NCI-H187 (cell line): ENCODE measurements at regions not wholly inside any gene's neighbourhood (a gene's known extent, or its start where the extent isn't known, plus 50 kb on each side); places are given as distances from the start of the nearest gene placed in this dataset.
"Not testable (repeated sequence)": the region's sequence is repeated elsewhere in the genome, so short reads cannot be mapped to it uniquely, and the experiment has no call there.

Source experiments
- DNase-seq, 2 experiments: peaks; one replicate each; lab custom pipeline; 2025; lab: John Stamatoyannopoulos, UW

DNA sequence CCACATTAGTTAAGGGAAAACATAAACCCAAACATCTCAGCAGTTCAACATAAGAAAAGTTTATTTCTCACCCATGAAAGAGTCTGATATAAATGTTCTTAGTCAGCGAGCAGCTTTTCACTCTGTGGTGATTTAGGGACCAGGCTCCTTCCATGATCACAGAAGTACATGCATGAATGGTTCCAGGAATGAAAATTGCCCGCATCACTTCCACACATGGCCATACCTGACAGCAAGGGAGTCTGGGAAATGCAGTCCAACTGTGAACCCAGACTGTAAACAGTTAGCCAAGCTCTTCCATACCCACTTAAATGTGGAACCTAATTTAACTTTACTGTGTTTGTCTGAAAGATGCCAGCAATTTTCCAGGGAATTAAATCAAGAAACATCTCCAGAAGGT, 353.9 kb downstream of the HACE1 start:
- DNase-seq = no peak

DNA sequence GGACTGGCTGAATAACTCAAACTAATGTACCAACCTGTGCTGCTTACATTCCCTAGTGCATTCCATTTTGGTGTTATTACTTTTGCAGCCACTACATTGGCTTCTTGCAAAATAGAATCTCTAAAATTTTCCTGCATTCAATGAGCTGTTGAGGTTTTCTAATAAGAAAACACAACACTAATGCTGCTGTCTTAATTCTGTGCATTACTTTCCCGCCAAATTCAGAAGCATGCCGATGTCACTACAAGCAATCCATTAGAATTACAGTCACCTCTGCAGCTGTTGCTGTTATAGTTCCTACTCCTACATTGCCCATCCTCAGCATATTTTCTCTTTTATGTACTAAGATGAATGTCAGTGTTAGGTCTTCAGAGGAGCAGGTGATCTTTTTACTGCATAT, 359.5 kb downstream of the HACE1 start:
- no peak for DNase-seq

DNA sequence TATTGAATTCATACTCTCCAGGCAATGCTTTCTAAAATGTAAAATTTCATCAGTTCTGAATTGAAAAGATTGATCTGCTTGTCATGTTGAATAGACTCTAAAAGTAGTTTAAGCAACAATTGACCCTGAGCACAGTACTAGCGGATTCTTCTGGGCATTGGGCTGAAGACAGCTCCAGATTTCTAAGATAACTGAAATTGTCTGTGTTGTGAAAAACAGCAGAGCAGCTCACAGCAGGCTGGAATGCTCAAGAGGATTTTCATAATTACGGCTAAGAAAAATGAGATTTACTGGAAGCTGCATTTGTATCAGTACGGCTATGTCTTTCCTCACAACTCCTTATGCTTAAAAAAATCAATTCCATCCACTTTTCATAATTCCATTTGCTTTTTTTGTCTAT, 373.7 kb downstream of the HACE1 start:
- DNase-seq = no peak

DNA sequence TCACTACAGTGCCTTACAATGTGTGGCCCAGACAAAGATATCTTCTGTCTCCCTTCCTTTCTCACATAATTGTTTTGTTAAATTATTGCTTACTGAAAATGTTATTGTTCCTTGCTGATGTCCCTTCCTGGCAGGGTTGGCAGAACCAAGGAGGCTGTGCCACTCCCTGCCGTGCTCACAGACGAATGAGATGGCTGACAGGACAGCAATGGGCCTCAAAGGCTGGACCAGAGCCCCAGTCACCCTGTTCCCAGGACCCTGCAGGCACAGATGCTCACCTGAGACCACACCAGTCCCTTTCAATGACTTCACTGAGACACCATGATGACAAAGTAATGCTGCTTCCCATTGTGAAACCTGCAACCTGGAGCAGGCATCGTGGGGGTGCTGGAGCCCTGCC, 375.1 kb downstream of the HACE1 start:
- DNase-seq = no peak

DNA sequence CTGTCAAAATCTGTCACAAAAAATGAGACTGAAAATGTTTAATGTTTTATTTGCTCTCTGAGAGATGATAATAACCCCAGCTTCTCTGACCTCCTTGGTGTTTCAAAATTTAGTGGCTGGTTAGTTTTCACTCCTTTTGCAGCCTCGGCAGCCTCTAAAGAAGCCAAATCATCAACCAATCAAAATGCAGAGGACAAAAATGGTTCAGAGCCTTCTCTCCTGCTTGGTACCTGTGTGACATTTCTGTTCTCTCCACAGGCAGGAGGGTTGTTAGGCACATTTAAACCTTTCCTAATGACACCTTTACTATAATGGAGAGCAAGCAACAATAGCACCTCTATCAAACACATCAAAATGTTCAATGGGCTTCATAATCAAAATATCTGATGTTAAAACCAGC, 375.5 kb downstream of the HACE1 start:
- no peak for DNase-seq

DNA sequence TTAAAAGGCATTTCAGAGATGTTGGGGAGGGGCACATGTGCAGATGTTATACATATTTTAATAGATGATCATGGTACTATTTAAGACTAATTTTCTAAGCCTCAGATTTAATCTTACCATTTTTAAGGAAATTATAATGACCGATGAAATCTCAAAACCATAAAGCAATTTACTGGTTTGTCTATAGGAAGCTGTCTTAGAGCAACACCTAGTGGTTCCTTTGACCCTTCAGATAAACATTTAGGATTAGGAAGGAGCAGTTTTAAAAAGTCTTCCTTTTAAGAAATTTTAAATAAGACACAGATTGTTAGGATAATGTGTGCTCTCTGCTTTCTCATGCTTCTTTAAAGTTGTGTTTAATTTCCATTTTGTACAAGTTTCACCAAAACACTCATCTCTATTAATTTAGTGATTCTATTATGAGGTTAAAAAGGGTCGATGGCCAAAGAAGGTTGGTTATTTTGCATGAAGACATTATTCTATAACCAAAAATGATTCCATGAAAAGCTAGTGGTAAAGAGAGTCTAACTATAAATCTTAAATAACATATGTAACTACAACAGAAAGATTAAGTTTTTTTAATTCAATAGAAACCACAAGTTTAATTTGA, 376.4 kb downstream of the HACE1 start:
- DNase-seq = no peak

DNA sequence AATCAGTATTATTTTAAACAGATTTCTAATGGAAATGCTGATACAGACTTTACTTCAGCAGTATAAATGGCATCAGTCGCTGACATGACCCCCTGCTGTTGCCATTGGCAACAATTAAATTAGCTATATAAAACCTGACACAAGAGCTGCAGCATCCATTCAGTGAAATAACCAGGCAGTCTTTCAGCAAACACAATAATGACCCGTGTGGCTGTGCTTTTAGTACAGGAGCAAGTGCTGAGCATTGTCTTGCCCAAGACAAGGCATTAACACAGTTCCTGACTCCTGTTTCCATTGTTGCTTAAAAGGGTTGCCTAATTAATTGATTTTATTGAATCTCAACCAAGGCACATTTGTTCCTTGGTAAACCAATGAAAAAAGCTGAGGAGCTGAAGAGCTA, 382.1 kb downstream of the HACE1 start:
- no peak for DNase-seq

DNA sequence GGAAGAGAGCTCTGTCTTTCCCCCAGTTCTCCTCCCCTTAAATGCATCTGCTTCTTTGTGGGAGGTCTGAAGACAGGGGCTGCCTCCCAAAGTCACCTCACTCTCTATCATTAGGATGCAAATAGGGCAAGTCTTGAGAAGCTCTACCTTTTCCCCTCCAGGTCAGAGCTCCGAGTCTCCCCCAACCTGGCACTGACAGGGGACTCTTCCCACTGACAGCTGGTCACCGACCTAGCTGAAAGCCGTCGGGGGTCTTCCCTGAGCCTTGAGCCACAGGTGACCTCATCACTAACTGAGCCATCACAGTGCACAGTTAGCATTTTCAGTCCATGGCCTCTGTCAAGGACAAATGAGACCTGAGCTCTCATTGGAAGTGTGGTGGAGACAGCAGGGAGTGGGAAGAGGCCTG, 386.7 kb downstream of the HACE1 start:
- no peak for DNase-seq

DNA sequence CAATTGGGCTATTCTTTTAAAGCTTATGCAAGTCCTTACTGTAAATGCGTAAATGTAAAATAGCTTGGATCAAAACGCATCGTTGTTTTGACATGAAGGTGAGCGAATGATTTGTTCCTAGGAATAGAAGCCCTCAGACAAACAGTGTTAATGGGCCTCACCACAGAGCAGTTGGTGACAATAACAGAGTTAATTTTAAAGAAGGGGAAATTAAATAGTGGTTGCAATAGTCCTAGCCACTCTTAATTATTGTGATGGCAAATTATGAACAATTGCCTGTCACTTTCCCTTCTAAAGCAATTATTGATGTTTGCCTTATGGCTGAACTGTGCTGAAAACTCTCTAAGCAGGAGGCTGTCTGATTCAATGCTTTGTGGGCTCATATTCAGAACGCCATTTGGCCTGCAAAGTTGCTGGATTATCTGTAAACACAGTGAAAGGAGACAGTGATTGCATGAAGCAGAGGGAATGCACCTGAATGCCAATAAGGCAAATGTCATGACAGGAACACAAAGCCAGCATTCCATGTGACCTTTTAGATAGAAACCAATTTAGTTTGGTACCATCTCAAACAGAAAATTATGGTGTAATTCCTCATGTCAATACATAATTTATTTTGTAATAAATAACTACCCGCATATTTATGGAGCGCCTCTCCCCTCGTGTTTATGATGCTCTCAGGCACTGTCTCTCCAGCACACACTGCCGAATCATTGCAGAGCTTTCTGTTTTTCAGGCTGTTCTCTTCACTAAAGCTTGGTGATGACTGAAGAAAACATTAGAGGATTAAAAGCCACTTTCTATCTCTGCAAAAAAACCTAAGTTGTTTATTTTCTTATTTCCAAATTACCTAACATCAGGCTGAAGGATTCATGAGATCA, 387.5 kb downstream of the HACE1 start:
- no peak for DNase-seq

DNA sequence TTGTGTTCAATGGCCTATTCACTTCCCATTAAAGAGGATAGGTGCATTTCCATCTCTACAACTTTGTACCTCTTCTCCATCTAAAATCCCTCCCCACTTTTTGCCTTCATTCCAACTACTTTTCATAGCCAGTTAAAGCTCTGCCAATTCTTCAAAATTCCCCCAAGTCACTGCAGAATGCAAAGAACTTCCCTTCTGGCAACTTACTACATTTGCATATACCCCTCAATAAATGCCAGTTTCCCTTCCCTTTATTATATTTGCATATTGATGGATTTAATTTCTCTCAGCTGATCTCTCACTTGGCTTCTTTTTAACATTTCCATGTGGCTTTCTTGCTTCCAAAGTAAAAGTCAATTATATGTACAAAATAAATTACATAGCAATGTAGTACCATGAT, 393.4 kb downstream of the HACE1 start:
- no peak for DNase-seq

DNA sequence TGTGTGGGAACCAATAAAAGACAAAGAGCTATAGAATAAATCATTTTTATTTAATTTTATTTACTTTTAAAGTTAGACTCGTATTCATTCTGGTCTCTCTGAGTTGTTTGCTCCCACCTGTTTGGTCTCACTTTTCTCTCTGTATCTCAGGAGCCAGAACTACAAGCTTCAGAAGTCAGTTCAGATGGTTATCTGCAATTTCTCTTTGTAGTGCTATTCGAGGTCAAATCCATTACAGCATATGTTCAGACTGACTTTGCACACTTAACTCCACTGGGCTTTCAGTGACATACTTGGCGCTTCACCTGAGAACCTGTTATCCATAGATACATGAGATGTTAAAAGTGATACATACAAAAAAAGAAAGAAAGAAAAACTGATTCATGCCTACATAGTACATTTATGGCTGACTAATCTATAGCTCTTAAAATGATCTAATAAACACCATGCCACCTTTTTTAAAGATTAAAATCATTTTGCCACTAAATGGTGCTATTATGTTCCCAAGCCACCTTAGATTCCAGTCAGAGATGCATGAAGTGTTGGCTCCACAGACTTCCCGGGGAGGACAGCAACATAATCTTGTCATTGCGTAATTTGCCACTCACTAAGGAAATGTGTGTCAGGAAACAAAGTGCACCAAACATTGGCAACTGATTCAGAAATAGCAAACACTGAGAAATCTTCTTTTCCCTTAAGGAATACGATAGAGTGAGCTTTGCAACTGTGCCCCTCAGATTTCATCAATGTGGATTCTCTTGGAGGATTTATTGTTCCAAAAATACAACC, 396.7 kb downstream of the HACE1 start:
- no peak for DNase-seq

DNA sequence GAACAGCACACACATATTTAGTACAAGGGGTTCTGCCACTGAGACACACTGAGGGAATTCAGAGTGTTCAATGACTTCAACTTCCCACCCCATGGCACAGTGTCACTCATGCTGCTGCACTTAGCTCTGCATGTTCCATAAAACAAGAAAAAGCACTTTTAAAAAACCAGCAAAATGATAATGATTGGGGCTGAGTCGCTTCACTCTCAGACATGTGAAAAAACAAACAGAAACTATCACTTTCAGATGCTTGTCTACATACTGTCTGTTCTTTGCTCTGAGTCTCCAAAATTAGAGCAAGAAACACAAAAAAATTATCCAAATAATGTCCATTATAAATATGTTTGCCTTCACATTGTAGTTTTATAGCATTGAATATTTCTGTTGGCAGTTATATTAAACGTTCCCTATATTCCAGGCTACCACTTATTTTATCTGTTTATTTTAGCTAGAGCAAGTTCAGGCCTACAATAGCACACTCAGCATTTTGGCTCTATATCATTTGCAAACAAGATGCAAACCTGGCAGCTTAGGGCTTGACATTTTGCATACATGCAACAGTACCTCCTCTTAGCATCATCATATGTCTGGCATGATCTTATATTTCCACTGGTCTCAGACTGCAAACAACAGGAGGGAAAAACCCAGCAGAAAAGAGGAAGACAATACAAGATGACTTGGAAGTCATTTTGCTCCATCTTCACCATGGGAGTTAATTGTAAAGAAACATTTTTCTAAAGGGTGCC, 398.8 kb downstream of the HACE1 start:
- no peak for DNase-seq

DNA sequence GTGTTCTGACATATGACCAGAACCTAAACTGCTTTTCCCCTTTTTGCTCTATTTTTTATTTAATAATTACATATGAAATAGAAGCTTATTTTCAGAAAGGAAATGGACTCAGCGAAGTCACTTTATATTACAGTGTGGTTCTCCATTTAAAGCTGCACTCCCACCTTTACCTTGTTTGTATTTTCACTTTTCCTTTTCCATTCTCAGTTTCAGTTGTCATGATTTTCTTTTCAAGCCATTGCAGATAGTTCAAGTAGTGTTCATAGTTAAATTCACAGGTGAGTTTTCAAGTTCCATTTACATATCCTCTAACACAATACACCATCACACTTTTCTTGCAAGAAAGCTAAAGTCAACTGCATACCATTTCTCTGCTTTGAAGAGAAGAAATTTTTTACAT, 400.2 kb downstream of the HACE1 start:
- no peak for DNase-seq

DNA sequence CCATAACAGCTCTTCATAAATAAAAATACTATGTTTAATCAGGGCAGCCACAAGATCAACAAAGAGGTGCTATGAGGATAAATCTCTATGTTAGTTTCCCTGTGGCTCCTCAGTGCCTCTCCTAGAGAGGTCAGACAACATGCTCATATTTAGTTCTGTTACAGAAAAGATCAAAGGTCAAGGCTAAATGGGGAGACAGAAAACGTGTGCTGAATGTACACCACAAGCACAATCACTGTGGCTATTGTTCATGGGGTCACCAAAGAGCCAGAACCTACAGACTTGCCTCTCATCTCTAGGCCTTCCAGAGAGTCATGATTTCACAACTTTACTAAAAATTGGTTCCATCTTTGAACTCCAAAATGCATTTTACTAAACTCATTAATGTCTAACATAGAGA, 409.8 kb downstream of the HACE1 start:
- DNase-seq = no peak

DNA sequence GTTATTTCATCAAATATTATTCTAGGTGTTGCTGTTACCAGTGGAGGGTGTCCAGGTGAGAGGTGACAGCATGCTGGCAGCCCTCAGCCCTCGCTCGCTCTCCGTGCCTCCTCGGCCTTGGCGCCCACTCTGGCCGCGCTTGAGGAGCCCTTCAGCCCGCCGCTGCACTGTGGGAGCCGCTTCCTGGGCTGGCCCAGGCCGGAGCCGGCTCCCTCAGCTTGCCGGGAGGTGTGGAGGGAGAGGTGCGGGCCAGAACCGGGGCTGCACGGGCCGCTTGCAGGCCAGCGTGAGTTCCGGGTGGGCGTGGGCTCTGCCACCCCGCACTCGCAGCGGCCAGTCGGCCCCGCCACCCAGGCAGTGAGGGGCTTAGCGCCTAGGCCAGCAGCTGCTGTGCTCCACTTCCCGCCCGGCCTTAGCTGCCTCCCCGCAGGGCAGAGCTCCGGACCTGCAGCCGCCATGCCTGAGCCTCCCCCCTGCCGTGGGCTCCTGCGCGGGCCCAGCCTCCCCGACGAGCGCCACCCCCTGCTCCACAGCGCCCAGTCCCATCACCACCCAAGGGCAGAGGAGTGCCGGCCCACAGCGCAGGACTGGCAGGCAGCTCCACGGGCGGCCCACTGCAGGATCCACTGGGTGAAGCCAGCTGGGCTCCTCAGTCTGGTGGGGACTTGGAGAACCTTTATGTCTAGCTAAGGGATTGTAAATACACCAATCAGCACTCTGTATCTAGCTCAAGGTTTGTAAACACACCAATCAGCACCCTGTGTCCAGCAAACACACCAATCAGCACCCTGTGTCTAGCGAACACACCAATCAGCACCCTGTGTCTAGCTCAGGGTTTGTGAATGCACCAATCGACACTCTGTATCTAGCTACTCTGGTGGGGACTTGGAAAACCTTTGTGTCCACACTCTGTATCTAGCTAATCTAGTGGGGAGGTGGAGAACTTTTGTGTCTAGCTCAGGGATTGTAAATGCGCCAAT, 413.3 kb downstream of the HACE1 start:
- not testable (repeated sequence) for DNase-seq

DNA sequence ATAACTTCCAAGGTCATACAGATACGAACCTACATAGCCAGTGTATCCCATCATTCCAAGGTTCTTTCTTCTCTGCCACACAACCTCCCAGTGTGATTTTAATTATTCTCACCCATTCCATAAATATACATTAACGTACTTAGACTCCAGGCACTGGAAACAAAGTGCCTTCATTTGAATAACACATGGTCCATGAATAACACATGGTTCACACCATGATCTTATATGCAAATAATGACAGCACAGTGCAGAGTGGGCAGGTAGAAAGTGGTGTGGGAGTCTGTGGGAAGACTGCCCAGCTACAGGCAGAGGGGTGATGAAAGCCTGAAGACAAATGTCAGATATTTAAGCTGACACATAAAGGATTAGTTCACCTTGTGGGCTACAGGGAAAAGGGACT, 425.2 kb downstream of the HACE1 start:
- DNase-seq = no peak

DNA sequence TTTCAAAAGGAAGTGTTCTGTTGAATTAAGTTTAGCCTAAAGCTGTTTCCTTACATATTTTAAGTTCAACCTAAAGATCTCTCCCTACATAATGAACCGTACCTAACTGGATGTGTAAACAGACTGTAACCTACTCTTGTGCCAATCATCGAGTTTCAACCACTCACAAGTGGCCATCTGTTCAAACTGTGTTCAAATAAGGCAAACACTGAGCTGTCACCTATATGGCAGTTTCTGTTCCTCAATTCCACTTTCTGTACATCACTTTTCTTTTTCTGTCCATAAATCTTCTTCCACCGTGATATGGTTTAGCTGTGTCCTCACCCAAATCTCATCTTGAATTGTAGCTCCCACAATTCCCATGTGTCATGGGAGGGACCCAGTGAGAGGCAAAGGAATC, 428.6 kb downstream of the HACE1 start:
- DNase-seq = no peak

DNA sequence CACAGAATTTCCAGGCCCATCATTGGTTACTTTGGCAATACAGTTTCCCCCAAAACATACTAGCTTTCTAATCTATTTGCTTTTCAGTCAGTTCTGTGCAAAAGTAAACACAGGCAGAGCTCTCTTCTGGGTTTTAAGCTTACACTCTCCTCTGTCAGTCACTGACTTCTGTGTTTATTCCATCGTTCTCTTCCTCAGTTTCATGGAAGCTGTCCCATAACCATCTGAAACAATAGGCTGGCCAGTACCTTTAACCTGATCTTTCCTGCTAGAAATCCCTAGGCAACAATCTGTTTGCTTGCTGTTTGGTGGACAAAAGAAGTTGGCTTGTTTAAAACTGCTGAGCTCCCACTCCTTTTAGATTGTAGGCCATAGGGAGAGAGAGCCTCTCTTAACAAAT, 431.5 kb downstream of the HACE1 start:
- DNase-seq = no peak

DNA sequence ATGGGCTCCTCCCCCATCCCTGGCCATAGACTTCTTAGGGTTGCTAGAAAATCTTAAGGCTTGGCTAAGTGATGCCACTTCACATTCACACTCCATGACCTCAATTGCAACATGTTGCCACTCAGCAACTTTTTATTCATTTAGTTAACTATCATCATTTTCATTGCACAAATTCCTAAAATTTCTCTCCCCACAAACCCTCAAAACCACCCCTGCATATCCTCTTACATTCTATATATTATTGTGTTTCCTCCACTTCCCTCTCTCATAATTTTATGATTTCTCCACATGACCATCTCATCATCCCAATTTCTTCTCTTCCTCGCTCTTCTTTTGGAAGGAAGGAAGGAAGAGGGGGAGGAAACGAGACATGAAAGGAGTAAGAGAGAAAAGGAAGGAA, 436.0 kb downstream of the HACE1 start:
- DNase-seq = no peak

DNA sequence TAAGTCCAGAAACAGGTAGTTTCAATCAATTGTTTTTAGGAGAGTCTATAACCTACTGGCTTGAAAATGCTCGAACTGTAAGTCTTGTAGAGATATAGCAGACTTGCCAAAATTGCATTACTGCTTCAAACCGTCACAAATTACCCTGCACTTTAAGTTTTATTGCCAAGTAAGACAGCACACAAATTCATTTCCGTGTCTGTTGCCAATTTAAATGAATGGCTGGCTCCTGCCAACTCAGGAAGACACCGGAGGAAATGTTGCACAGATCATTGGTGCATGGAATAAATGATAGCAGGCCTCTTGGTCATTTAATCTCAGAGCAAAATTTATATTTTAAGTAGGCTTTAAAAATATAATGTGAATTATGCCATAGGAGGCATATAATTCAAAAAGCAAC, 438.1 kb downstream of the HACE1 start:
- no peak for DNase-seq

DNA sequence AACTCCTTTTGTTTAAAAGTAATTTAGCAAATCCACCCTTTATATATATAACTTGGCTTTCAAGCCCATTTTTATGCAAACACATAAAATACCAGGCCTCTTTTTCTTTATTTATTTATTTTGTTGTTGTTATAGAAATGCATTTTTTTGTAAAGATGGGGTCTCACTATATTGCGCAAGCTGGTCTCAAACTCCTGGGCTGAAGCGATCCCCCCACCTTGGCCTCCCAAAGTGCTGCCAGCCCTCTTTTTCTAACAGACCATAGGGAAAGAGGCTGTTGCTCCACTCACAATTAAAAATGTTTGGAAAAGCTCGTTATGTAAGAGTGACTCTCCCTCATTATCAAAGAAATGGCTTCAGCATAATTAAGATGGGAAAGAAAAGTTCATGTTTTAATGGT, 440.9 kb downstream of the HACE1 start:
- DNase-seq = no peak
